ENCODE measurements at regions not wholly inside any gene's neighbourhood (a gene's known extent, or its start where the extent isn't known, plus 50 kb on each side); places are given as distances from the start of the nearest gene placed in this dataset.

- Histone ChIP-seq H3K36me3 (ENCODE audit: control insufficient read depth in 4 of 4, insufficient read depth in 3 of 4, low read depth in 1 of 4, low read length in 3 of 4) (no peaks in the 10 kb centered on the region), H3K9me3 (ENCODE audit: control insufficient read depth in 4 of 4, low read length in 3 of 4) (no peaks in the 10 kb centered on the region), H3K27ac (ENCODE audit: low read depth in 1 of 2, low read length in 2 of 2) (no peak overlapping the region), H3K4me1 (ENCODE audit: control insufficient read depth in 4 of 4, insufficient read depth in 4 of 4, low read length in 3 of 4) (no peaks in the 10 kb centered on the region), H3K27me3 (ENCODE audit: control insufficient read depth in 4 of 4, insufficient read depth in 4 of 4, low read length in 3 of 4) (no peaks in the 10 kb centered on the region), H3K4me3 (ENCODE audit: low read depth in 1 of 3, low read length in 3 of 3) (no peak overlapping the region), H3K9ac (ENCODE audit: low read depth in 1 of 2, low read length in 2 of 2) (no peak overlapping the region)
- no peak for DNase-seq (ENCODE audit: low spot score)
- 55% methylated on average over 6 of the region's 6 CpGs for WGBS
- TF ChIP-seq RAD21 (IDR thresholded peaks at IDR 0.05), result no peak
- TF ChIP-seq GABPA (IDR thresholded peaks at IDR 0.05 in 1 of 2, conservative IDR thresholded peaks at IDR 0.05 in 1 of 2), result no peak
- no peak for TF ChIP-seq RXRA (IDR thresholded peaks at IDR 0.05)
- TF ChIP-seq FOXA2 (IDR thresholded peaks at IDR 0.05), result no peak
- TF ChIP-seq YY1 (IDR thresholded peaks at IDR 0.05), result no peak
- TF ChIP-seq ATF3 (IDR thresholded peaks at IDR 0.05), result no peak
- no peak for TF ChIP-seq TAF1 (conservative IDR thresholded peaks at IDR 0.05)
- TF ChIP-seq MAX (IDR thresholded peaks at IDR 0.05), result no peak
- no peak for TF ChIP-seq SP1 (IDR thresholded peaks at IDR 0.05)
- no peak for TF ChIP-seq NR2F2 (IDR thresholded peaks at IDR 0.05)
- no peak for TF ChIP-seq ZBTB33 (IDR thresholded peaks at IDR 0.05)
- TF ChIP-seq FOXA1 (IDR thresholded peaks at IDR 0.05), result no peak
- no peak for TF ChIP-seq HNF4A (conservative IDR thresholded peaks at IDR 0.05)
- TF ChIP-seq JUND (IDR thresholded peaks at IDR 0.05), result no peak
- no peak for TF ChIP-seq CTCF (IDR thresholded peaks at IDR 0.05; ENCODE audit: low read depth, low read length, missing input control)
- TF ChIP-seq, protein P1, sequence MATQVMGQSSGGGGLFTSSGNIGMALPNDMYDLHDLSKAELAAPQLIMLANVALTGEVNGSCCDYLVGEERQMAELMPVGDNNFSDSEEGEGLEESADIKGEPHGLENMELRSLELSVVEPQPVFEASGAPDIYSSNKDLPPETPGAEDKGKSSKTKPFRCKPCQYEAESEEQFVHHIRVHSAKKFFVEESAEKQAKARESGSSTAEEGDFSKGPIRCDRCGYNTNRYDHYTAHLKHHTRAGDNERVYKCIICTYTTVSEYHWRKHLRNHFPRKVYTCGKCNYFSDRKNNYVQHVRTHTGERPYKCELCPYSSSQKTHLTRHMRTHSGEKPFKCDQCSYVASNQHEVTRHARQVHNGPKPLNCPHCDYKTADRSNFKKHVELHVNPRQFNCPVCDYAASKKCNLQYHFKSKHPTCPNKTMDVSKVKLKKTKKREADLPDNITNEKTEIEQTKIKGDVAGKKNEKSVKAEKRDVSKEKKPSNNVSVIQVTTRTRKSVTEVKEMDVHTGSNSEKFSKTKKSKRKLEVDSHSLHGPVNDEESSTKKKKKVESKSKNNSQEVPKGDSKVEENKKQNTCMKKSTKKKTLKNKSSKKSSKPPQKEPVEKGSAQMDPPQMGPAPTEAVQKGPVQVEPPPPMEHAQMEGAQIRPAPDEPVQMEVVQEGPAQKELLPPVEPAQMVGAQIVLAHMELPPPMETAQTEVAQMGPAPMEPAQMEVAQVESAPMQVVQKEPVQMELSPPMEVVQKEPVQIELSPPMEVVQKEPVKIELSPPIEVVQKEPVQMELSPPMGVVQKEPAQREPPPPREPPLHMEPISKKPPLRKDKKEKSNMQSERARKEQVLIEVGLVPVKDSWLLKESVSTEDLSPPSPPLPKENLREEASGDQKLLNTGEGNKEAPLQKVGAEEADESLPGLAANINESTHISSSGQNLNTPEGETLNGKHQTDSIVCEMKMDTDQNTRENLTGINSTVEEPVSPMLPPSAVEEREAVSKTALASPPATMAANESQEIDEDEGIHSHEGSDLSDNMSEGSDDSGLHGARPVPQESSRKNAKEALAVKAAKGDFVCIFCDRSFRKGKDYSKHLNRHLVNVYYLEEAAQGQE (IDR thresholded peaks at IDR 0.05), result no peak
- no peak for TF ChIP-seq HNF4G (IDR thresholded peaks at IDR 0.05)
- TF ChIP-seq EGR1 (IDR thresholded peaks at IDR 0.05; ENCODE audit: low read depth in 2 of 2), result no peak
Measured at GRCh38 chr15:47213883-47214282, 503.4 kb upstream of the SEMA6D start.
